ENCODE measurements at regions not wholly inside any gene's neighbourhood (a gene's known extent, or its start where the extent isn't known, plus 50 kb on each side); places are given as distances from the start of the nearest gene placed in this dataset.

- H3K36me3 Mint-ChIP-seq (ENCODE audit: insufficient read depth), result no peaks in the 10 kb centered on the region
- peaks cover 8 to 18% of the 10 kb centered on the region in 2 donors for H3K4me1 Mint-ChIP-seq (ENCODE audit: low read depth in 2 of 2)
- H3K4me3 Mint-ChIP-seq, result no peak overlapping the region
- no peak overlapping the region for H3K27ac Mint-ChIP-seq
- DNase-seq (no peak), ATAC-seq (replicated peaks) (no peak)
- no peaks in the 10 kb centered on the region for H3K9me3 Mint-ChIP-seq
- peaks cover 5 to 6% of the 10 kb centered on the region in 2 donors for H3K27me3 Mint-ChIP-seq
Measured at GRCh38 chr14:98371141-98371540, 900.9 kb downstream of the BCL11B start.

DNA sequence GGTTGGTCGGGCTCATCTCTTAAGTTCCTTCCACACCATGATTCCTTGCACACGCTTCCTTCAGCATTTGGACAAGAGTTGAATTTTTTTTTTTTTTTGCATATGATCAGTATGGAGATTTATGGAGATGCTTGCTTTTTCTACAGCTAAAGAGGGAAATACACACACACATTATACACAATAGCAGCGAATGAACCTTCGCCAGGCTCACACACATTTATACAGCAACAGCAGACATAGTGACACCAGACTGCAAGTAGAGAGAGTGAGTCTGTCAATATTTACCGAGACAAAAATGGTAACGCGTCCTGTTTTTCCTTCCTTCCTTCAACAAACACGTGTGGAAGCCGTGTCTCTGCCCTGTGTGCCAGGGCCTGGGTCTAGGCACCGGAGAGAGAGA, 897.9 kb downstream of the BCL11B start:
- no peak for ATAC-seq (replicated peaks)
- Mint-ChIP-seq H3K27ac (no peak overlapping the region), H3K4me1 (ENCODE audit: low read depth in 2 of 2) (peaks cover 2 to 7% of the 10 kb centered on the region in 2 donors), H3K9me3 (no peaks in the 10 kb centered on the region), H3K4me3 (no peak overlapping the region), H3K36me3 (ENCODE audit: insufficient read depth) (no peaks in the 10 kb centered on the region), H3K27me3 (peaks cover 0 to 5% of the 10 kb centered on the region in 2 donors)
- DNase-seq, result no peak

DNA sequence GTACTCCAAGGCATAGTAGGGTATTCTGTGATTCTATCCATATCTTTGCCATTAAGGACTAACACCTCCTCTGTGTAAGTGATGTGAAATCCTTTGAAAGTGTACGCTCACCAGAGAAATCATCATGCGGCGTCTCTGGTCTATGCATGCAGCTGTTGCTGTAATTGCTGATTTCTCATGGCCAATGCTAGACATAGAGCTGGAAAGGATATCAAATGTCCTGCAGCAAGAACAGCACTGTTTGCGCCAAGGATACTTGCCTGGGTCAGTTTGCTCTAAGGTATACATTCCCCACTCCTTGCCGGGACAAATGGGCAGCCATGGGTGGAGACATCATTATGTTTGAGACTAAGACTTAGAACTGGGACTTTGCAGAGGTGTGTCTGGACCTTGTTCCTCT, 896.4 kb downstream of the BCL11B start:
- H3K4me1 Mint-ChIP-seq (ENCODE audit: low read depth in 2 of 2), result peaks cover 0 to 4% of the 10 kb centered on the region in 2 donors
- H3K27ac Mint-ChIP-seq, result no peak overlapping the region
- ATAC-seq (replicated peaks), result no peak
- H3K36me3 Mint-ChIP-seq (ENCODE audit: insufficient read depth), result no peaks in the 10 kb centered on the region
- H3K4me3 Mint-ChIP-seq, result no peak overlapping the region
- no peak for DNase-seq
- peaks cover 2 to 5% of the 10 kb centered on the region in 2 donors for H3K27me3 Mint-ChIP-seq
- no peaks in the 10 kb centered on the region for H3K9me3 Mint-ChIP-seq

DNA sequence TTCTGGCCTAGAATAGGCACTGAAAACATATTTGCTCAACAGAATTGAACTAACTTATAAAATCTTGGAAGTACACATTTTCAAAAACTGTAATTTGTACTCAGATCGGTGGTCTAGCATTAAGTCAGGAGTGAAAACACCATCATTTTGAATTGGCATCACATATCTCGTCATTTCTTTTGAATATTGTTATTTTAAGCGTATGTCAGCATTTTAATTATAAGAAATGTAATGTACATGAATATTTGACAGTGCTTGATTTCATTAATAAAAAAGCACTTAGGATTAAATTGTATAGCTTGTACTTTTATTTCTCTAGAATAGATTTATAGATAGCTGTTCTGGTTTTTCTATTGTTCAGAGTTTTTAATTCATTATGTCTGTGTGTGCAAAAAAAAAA, 892.2 kb downstream of the BCL11B start:
- Mint-ChIP-seq H3K36me3 (ENCODE audit: insufficient read depth) (no peaks in the 10 kb centered on the region), H3K4me1 (ENCODE audit: low read depth in 2 of 2) (peaks cover 0 to 3% of the 10 kb centered on the region in 2 donors), H3K9me3 (no peaks in the 10 kb centered on the region), H3K27me3 (peaks cover 0 to 28% of the 10 kb centered on the region in 2 donors), H3K4me3 (no peak overlapping the region), H3K27ac (no peak overlapping the region)
- ATAC-seq (replicated peaks) (no peak), DNase-seq (no peak)

DNA sequence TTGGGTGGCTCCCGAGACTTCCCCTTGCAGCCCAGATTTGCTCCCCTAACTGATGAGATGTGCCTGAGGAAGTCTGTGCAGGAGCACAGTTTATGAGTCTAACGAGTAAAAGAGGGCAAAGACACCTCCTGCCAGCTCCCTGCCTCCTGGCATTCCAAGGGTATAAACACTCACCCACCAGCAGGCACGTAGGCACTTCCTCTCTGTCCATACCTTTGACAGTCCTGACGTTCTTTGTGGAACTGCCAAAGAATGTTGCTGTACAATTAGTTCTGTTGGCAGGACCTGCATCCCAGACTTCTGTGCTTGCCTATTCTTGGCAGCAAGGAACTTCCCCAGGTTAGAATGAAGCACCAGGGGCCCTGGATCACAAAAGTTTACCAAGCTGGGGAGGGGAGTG, 889.3 kb downstream of the BCL11B start:
- Mint-ChIP-seq H3K4me1 (ENCODE audit: low read depth in 2 of 2) (no peaks in the 10 kb centered on the region), H3K9me3 (no peaks in the 10 kb centered on the region), H3K27ac (peak overlapping the region; percentile 1 to 57), H3K4me3 (no peak overlapping the region), H3K27me3 (peaks cover 0 to 28% of the 10 kb centered on the region in 2 donors), H3K36me3 (ENCODE audit: insufficient read depth) (no peaks in the 10 kb centered on the region)
- DNase-seq (no peak), ATAC-seq (replicated peaks) (no peak)

- Mint-ChIP-seq H3K27ac (no peak overlapping the region), H3K27me3 (peaks cover 0 to 23% of the 10 kb centered on the region in 2 donors), H3K9me3 (no peaks in the 10 kb centered on the region), H3K4me3 (no peak overlapping the region), H3K36me3 (ENCODE audit: insufficient read depth) (no peaks in the 10 kb centered on the region), H3K4me1 (ENCODE audit: low read depth in 2 of 2) (no peaks in the 10 kb centered on the region)
- DNase-seq (no peak), ATAC-seq (replicated peaks) (no peak)
Measured at GRCh38 chr14:98385851-98386250, 886.1 kb downstream of the BCL11B start.

DNA sequence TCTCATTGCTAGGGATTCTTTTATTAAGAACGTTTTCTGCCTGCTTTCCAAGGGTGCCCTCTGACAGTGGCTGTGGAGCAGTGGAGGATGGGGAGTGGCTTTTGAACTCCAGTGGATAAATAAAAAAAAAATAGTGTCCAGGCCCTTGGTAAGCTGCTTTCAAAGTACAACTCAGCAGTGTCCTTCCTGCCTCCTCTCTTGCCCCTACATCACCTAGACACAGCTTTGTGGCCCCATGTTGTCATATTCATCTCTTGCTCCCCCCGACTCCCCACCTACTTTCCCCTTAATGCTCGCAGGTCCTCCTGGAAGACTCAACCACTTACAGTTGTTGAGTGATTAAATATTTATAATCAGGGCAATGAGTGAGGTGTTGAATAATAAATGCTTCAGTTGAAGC, 880.9 kb downstream of the BCL11B start:
- no peak overlapping the region for H3K27ac Mint-ChIP-seq
- H3K9me3 Mint-ChIP-seq, result peaks cover 0 to under 1% of the 10 kb centered on the region in 2 donors
- no peak for ATAC-seq (replicated peaks)
- no peak for DNase-seq
- no peaks in the 10 kb centered on the region for H3K4me1 Mint-ChIP-seq (ENCODE audit: low read depth in 2 of 2)
- no peak overlapping the region for H3K4me3 Mint-ChIP-seq
- H3K36me3 Mint-ChIP-seq (ENCODE audit: insufficient read depth), result no peaks in the 10 kb centered on the region
- H3K27me3 Mint-ChIP-seq, result no peaks in the 10 kb centered on the region

DNA sequence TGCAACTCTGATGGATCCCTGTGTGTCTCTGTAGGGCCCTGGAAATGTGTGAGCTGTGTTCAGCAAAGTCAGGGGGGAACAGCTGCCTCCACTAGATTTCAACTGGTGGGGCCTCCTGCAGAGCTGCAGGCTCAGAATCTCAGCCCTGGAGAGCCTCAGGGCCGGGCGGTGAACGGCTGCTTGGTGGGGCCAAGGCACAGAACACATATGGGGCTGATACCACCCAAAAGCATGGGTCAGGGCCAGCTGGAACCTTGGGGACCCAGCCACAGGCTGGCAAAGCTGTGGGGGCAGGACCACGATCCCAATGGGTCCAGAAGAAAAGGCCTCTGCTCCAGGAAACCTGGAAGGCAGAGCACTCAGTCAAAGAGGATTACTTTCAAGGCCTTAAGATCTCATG, 878.5 kb downstream of the BCL11B start:
- no peak overlapping the region for H3K27ac Mint-ChIP-seq
- H3K4me3 Mint-ChIP-seq, result no peak overlapping the region
- peaks cover 0 to 1% of the 10 kb centered on the region in 2 donors for H3K4me1 Mint-ChIP-seq (ENCODE audit: low read depth in 2 of 2)
- H3K9me3 Mint-ChIP-seq, result peaks cover 3 to 6% of the 10 kb centered on the region in 2 donors
- no peak for DNase-seq
- no peaks in the 10 kb centered on the region for H3K36me3 Mint-ChIP-seq (ENCODE audit: insufficient read depth)
- no peak for ATAC-seq (replicated peaks)
- H3K27me3 Mint-ChIP-seq, result no peaks in the 10 kb centered on the region

DNA sequence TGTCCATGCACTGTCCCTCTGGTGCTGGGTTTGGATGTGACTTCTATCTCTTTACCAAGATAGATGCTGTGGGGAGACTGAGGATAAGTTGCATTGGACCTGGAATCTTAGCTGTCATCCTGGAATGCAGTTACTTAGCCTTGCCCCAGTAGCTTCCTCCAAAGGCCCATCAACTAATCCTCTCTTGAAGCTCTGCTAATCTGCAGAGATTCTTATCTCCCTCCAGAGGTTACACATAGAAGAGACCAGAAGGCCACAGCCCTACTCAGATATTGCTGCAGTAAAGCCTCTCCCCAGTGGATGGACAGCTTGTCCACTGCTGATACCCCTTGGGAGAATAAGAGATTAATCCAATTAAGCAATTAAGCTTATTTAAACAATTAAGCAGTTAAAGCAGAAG, 867.2 kb downstream of the BCL11B start:
- H3K27me3 Mint-ChIP-seq, result no peaks in the 10 kb centered on the region
- no peak overlapping the region for H3K4me3 Mint-ChIP-seq
- peaks cover 8 to 10% of the 10 kb centered on the region in 2 donors for H3K4me1 Mint-ChIP-seq (ENCODE audit: low read depth in 2 of 2)
- no peaks in the 10 kb centered on the region for H3K36me3 Mint-ChIP-seq (ENCODE audit: insufficient read depth)
- ATAC-seq (replicated peaks) (no peak), DNase-seq (no peak)
- peak overlapping the region in 1 of 2 donors; percentile 29 for H3K27ac Mint-ChIP-seq
- H3K9me3 Mint-ChIP-seq, result no peaks in the 10 kb centered on the region

GRCh38 chr14:98408024-98408555, 863.9 kb downstream of the BCL11B start:
- H3K36me3 Mint-ChIP-seq (ENCODE audit: insufficient read depth), result no peaks in the 10 kb centered on the region
- H3K9me3 Mint-ChIP-seq, result no peaks in the 10 kb centered on the region
- DNase-seq (no peak), ATAC-seq (replicated peaks) (no peak)
- H3K27ac Mint-ChIP-seq, result peak overlapping the region in 1 of 2 donors; percentile 3
- H3K4me3 Mint-ChIP-seq, result no peak overlapping the region
- H3K27me3 Mint-ChIP-seq, result no peaks in the 10 kb centered on the region
- peaks cover 10 to 19% of the 10 kb centered on the region in 2 donors for H3K4me1 Mint-ChIP-seq (ENCODE audit: low read depth in 2 of 2)

- Mint-ChIP-seq H3K36me3 (ENCODE audit: insufficient read depth) (no peaks in the 10 kb centered on the region), H3K27ac (peak overlapping the region; percentile 3 to 13), H3K9me3 (no peaks in the 10 kb centered on the region), H3K27me3 (no peaks in the 10 kb centered on the region), H3K4me3 (no peak overlapping the region), H3K4me1 (ENCODE audit: low read depth in 2 of 2) (peaks cover 10 to 19% of the 10 kb centered on the region in 2 donors)
- ATAC-seq (replicated peaks), result no peak
- no peak for DNase-seq
Measured at GRCh38 chr14:98408713-98409112, 863.3 kb downstream of the BCL11B start.

GRCh38 chr14:98411154-98411553, 860.8 kb downstream of the BCL11B start:
- Mint-ChIP-seq H3K36me3 (ENCODE audit: insufficient read depth) (no peaks in the 10 kb centered on the region), H3K27ac (no peak overlapping the region), H3K9me3 (no peaks in the 10 kb centered on the region), H3K4me1 (ENCODE audit: low read depth in 2 of 2) (peaks cover 3 to 15% of the 10 kb centered on the region in 2 donors), H3K4me3 (no peak overlapping the region), H3K27me3 (no peaks in the 10 kb centered on the region)
- peak; percentile 96 for ATAC-seq (replicated peaks)
- DNase-seq, result peak in 1 of 3 experiments; percentile 7

DNA sequence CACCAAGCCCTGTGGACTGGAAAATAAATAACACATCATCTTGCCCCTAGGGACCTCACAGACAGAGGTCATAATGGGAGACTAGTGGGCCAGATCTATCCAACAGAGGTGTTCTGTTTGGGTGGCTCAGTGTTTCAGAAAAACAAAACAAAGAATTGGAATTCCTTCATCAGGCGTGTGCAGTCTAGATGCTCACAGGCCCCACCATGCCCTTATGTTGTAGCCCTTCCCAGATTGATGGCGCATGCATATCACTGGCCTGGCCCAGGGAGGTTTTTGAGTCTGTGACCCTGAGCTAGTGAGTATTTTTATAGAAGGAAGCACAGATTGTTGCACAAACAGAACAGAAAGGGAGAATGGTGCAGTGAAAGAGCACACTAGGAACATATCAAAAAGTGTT, 859.6 kb downstream of the BCL11B start:
- DNase-seq (no peak), ATAC-seq (replicated peaks) (no peak)
- Mint-ChIP-seq H3K36me3 (ENCODE audit: insufficient read depth) (no peaks in the 10 kb centered on the region), H3K27ac (no peak overlapping the region), H3K9me3 (no peaks in the 10 kb centered on the region), H3K27me3 (no peaks in the 10 kb centered on the region), H3K4me1 (ENCODE audit: low read depth in 2 of 2) (peaks cover 0 to 17% of the 10 kb centered on the region in 2 donors), H3K4me3 (no peak overlapping the region)

GRCh38 chr14:98415766-98416165, 856.2 kb downstream of the BCL11B start:
- H3K27me3 Mint-ChIP-seq, result no peaks in the 10 kb centered on the region
- H3K36me3 Mint-ChIP-seq (ENCODE audit: insufficient read depth), result no peaks in the 10 kb centered on the region
- no peak for DNase-seq
- H3K4me3 Mint-ChIP-seq, result no peak overlapping the region
- H3K9me3 Mint-ChIP-seq, result no peaks in the 10 kb centered on the region
- H3K4me1 Mint-ChIP-seq (ENCODE audit: low read depth in 2 of 2), result peaks cover 0 to 8% of the 10 kb centered on the region in 2 donors
- H3K27ac Mint-ChIP-seq, result no peak overlapping the region
- ATAC-seq (replicated peaks), result no peak

DNA sequence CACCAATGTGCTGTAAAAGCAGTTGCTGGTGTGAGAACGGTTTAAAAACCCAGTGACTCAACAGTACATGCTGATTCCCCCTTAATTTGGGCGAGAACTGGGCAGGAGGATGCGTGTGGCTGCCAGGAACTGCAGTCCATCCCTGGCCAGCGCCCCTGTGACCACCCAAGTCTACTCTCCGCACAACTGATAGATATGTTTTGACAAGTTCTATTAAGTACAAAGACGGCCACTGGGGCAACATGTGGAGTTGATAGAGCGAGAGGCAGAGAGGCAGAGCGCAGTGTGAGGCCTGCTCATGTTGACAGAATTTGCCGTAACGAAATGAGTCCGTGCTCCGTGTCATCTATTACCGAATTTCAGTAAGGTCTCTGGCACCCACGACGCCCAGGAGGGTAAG, 855.0 kb downstream of the BCL11B start:
- Mint-ChIP-seq H3K4me3 (no peak overlapping the region), H3K9me3 (no peaks in the 10 kb centered on the region), H3K4me1 (ENCODE audit: low read depth in 2 of 2) (peaks cover 0 to 3% of the 10 kb centered on the region in 2 donors), H3K27ac (no peak overlapping the region), H3K36me3 (ENCODE audit: insufficient read depth) (no peaks in the 10 kb centered on the region), H3K27me3 (no peaks in the 10 kb centered on the region)
- no peak for DNase-seq
- ATAC-seq (replicated peaks), result no peak
